Astrocyte of the cerebellum (primary cell): ENCODE measurements at regions not wholly inside any gene's neighbourhood (a gene's known extent, or its start where the extent isn't known, plus 50 kb on each side); places are given as distances from the start of the nearest gene placed in this dataset.
"Not testable (repeated sequence)": the region's sequence is repeated elsewhere in the genome, so short reads cannot be mapped to it uniquely, and the experiment has no call there.

ENCODE experiments used
- DNase-seq: peaks from one replicate; pipeline ENCODE4 v3.0.0-alpha.2; 2011; ENCODE audit warnings: low read depth
- H3K4me3 ChIP-seq: 2 replicates; pipeline ENCODE4 v1.5.1; 2011; ENCODE audit warnings: mild to moderate bottlenecking, low read depth, low read length, moderate library complexity
- CTCF ChIP-seq: IDR thresholded peaks from 2 replicates; pipeline ENCODE4 v1.5.1; 2012; ENCODE audit warnings: low read length, low read depth, moderate library complexity, mild to moderate bottlenecking; ENCODE audit errors: missing control alignments
- in situ Hi-C: cut with HindIII; loops from 2 replicates; pipeline ENCODE4 v1.10.0; 2017; ENCODE audit warnings: low sequenced_read_pairs

- in situ Hi-C loops: no loop called here
- DNase-seq: no peak
- no peak overlapping the region for H3K4me3 ChIP-seq
- TF ChIP-seq CTCF: no peak
These were observed 107.7 kb downstream of the MAD2L1 start for GRCh38 chr4:119958983-119959382.

DNA sequence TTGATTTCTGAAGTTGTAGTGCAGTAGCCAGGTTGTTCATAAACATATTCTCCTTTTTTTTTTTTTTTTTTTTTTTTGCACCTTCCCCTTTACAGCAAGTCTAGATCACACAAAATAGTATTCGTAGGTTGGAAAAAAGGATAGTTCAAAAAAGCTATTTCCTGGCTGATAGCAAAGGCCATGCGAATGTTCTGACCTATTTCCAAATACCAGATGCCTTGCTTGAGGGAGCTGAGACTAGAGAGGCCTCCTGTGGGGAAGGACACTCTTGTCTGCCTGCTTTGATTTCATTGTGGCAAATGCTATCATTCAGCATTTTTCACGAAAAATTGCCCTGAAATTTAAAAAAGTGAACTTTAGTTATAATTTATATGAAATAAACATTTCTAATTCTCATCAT lies 111.4 kb downstream of the MAD2L1 start:
- in situ Hi-C loops: no loop called here
- no peak for DNase-seq
- no peak for TF ChIP-seq CTCF
- no peak overlapping the region for H3K4me3 ChIP-seq

- H3K4me3 ChIP-seq, in situ Hi-C loops, DNase-seq: not testable (repeated sequence)
These were observed 112.2 kb downstream of the MAD2L1 start for GRCh38 chr4:119954487-119954886.

- no peak for DNase-seq
- in situ Hi-C loops: no loop called here
- TF ChIP-seq CTCF: no peak
- no peak overlapping the region for H3K4me3 ChIP-seq
These were observed 120.3 kb downstream of the MAD2L1 start for GRCh38 chr4:119946359-119946758.

DNA sequence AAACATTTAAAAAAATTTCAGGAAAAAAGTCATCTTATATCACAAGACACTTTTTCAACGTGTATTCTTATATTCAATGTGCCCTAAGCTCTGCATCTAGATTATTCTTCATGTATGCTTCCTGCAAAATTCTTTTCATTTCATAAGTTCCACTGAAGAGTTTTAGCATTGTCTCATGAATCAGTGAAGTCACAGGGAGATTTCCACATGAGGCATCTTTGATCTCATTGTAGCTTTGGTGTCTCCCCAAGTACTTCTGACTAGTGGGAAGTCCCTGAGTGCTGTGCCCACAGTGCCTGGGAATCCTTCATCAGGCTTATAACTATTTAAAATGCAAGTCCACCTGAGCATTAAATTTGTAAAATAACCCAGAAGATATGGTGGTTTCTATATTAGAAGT lies 123.8 kb downstream of the MAD2L1 start:
- TF ChIP-seq CTCF: no peak
- DNase-seq: no peak
- H3K4me3 ChIP-seq: no peak overlapping the region
- in situ Hi-C loops: no loop called here

DNA sequence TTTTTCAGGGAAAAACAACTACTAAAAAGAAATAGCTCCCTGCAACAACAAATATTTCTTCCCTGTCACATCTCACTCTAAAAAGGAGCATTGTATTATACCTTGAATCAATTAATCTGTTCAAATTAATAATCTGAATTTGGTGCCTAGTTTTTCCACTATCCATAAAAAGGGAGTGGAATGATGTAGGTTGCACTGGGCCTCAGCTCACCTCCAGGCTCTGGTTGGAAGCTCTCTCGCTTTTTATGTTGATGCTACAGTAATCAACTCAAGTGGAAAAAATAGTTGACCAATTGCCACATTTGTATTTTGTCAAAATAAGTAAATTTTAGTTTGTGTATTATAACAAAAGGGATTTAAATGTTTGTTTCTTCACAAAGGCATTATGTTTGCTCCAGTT lies 126.1 kb downstream of the MAD2L1 start:
- DNase-seq: no peak
- no peak overlapping the region for H3K4me3 ChIP-seq
- no peak for TF ChIP-seq CTCF
- in situ Hi-C loops: no loop called here

DNA sequence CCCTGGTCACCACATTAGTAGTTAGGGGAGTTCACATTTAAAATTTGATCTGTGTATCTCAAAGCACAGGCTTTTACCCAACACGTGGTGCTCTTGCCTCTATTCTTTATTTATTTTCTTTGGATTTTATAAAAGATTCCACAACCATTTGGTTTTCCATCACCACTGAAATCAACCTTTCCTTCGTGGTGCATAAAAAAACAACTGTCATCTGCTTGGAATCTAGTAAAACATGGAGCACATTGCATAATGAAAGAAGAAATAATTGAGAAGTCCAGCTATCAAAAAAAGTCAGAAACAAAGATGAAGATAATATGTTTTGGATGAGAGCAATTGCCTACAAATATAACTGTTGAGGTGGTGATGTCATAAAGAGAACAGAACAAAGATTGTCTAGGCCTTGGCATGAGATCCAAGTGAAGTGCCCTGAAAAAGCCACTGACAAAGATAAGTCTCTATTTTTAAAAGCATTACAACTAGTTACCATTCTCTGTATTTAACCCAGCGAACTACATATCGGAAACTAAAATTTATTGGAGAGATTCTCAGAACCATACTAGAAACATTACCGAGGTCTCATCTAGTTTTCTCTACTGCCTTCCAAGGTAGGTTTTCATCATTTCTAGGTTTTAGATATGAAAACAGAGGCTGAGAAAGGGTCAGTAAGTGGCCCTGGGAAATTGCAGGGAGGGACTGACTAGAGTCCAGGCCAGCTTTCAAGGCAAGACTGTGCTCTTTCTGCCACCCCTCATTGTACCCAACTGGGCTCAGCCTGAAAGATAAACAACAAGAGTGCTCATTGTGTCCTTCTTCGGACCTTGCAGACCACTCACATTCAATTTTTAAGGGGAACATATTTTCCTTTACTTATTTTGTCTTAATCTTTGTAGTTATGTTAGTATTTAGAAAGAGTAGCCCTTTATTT lies 127.3 kb downstream of the MAD2L1 start:
- DNase-seq: no peak
- in situ Hi-C loops: no loop called here
- H3K4me3 ChIP-seq: no peak overlapping the region
- TF ChIP-seq CTCF: no peak
